Activated CD4-positive, CD25-positive, alpha-beta regulatory T cell (primary cell): ENCODE measurements at regions not wholly inside any gene's neighbourhood (a gene's known extent, or its start where the extent isn't known, plus 50 kb on each side); places are given as distances from the start of the nearest gene placed in this dataset.
"Not testable (repeated sequence)": the region's sequence is repeated elsewhere in the genome, so short reads cannot be mapped to it uniquely, and the experiment has no call there.

ENCODE experiments used
- DNase-seq, 4 experiments: peaks; one replicate each; lab custom pipeline; 2025; lab: John Stamatoyannopoulos, UW

DNA sequence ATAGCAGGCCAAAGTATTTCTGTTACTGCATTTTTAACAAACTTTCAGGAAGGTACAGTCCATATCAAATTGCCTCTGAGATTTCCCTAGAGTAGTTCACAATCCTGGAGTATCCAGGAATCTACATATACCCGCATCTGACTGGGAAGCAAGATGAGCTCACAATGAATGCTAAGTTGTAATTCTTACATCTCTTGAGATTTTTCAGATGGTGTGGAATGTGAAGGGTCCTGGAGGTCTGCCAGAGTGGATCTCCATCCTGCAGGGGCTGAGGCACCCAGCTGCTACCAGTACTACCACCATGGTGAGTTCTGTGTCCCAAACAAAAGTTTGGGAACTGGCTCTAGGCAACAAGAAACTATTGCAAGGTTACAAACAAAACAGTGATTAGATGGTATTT lies 156.7 kb upstream of the CCDC54 start:
- no peak for DNase-seq

DNA sequence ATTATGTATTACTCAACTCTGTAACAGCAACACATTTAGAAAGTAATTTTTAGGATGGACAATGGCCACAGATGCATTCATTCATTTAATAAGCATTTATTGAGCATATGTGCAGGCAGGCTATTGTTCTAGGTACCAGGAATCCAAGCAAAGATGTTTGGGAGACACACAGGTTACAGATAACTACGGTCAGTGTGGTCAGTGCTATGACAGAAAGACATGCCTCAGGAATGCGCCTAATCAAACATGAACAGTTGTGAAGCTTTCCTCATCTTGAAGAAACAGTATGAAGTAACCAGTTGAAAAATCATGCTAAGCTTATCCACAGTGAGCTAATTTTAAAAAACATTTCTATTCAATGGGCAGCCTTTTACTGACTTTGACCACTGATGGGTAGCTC lies 155.4 kb upstream of the CCDC54 start:
- DNase-seq: no peak

GRCh38 chr3:107222907-107223306 lies 154.3 kb upstream of the CCDC54 start:
- no peak for DNase-seq

GRCh38 chr3:107224026-107224596 lies 153.1 kb upstream of the CCDC54 start:
- no peak for DNase-seq

DNA sequence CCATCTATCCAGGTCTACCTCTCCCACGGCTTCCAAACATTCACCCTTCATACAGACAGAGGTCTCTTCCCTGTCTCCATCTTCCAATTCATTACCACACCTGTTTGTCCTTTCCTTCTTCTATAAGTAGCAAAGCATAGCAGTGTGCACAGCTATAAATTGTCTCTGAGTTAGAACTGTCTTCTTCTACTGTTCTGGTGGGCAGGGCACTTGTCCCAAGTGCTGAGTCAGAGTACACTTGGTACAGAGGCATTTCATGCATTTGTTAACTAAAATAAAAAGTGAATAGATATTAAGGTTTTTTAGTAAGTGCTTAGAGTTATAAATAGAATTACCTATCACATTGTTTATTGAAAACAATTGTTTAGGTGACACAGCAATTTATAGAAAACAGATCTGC lies 150.1 kb upstream of the CCDC54 start:
- DNase-seq: no peak

- not testable (repeated sequence) for DNase-seq
These were observed 143.4 kb upstream of the CCDC54 start for GRCh38 chr3:107233877-107234276.

- no peak for DNase-seq
These were observed 141.9 kb upstream of the CCDC54 start for GRCh38 chr3:107235193-107235927.

GRCh38 chr3:107235928-107236315 lies 141.3 kb upstream of the CCDC54 start:
- DNase-seq: peak in 2 of 4 experiments; percentile 3 to 6

DNA sequence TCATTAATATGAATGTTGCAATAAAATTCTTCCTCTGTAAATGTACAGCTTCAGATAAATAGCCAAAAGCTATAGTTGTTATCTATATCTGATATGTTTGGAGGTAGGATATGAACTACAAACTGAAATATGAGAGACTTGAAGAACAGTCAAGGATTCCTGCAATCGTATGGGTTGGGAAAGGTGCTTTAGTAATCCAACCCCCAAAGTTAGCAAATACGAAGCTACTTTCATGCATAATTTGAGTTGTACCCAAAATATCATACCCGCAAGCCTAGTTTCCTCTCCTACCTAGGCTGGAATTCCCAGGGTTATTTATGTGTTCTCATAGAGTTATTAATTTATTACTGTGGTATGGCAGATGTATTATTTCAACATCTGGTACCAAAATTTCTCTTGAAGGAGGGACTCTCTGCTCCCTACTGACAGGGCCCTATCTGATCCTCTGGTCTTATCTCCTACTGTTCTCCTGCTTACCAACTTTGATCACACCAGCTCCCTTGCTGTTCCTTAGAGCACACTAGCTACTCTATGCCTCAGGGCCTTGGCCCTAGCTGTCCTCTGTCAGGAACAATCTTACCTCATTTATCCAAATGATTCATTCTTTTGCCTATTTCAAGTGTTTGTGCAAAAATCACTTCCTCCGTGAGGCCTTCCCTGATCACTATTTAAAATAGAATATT lies 140.4 kb upstream of the CCDC54 start:
- no peak for DNase-seq

- no peak for DNase-seq
These were observed 138.5 kb upstream of the CCDC54 start for GRCh38 chr3:107238787-107239186.

DNA sequence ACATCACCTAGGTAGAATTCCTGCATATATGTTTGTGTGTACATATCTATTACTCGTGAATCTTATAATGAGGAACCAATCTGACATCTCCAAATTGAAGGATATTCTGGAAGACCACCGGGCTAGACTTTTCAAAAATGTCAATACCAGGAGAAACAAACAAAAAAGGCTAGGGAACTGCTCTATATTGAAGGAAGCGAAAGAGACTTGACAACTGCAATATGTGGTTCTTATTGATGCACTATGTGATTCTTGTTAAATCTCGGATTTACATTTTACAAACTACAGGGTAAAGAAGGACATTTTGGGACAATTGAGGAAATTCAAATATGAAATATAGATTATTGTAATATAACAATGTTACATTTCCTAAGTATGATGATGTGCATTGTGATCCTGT lies 137.5 kb upstream of the CCDC54 start:
- DNase-seq: no peak

GRCh38 chr3:107240183-107241091 lies 136.8 kb upstream of the CCDC54 start:
- DNase-seq: peak; percentile 18 to 56 (median 38)

DNA sequence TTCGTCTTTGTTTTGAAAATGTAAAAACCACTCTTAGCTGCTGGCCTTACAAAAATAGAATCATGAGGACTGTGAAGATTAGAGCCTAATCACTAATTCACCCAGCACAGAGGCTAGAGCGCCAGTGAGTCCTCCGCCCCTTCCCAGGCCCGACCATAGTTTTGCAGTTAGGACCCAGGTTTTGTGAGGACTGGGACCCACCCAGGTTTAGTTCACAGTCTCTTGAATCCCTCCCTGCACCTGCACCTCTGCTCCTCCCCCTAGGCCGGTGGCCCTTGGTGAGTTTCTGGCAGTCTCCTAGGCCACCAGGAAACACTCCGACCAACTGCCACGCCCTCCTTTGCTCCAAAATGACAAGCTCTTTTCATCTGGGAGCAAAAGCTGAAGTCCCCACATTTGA lies 136.0 kb upstream of the CCDC54 start:
- no peak for DNase-seq

GRCh38 chr3:107242579-107242978 lies 134.7 kb upstream of the CCDC54 start:
- no peak for DNase-seq

- no peak for DNase-seq
These were observed 130.1 kb upstream of the CCDC54 start for GRCh38 chr3:107247116-107247515.

DNA sequence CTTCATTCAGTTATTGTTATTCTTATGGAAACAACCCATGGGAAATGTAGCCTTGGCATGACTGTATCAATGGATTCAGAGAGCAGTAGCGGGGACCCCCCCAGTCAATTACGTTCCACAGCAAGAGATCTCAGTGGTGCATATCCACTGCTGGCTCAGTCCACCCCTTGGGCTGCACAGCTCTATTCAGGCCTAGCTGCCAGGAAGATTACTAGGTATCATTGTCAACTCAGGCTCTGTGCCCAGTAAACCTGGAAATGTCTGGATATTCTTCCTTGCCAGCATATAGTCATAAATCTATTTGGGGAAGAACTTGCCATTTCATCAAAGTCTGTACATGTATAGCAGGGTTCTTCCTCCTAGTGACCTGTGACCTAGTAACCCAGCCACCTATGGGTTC lies 128.1 kb upstream of the CCDC54 start:
- no peak for DNase-seq

- DNase-seq: no peak
These were observed 127.0 kb upstream of the CCDC54 start for GRCh38 chr3:107250221-107250620.

GRCh38 chr3:107251819-107252218 lies 125.4 kb upstream of the CCDC54 start:
- no peak for DNase-seq

DNA sequence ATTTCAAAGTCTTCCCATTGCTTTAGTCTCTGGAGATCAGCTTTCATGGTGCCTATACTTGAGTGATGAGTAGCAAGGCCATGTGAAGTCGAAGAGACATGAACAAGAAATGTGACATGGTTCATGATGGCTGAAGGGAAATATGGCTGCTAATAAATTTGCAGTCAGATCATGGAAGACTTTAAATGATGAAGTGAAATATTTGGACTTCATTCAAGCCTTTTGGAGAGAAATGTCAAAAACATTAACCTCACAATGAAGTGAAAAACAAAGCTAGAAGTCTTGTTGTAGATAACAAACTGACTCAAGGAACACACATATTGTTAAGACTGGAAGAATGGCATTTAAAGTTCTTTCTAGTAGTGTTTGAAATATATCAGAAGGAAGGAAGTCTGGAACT lies 120.3 kb upstream of the CCDC54 start:
- DNase-seq: no peak

DNA sequence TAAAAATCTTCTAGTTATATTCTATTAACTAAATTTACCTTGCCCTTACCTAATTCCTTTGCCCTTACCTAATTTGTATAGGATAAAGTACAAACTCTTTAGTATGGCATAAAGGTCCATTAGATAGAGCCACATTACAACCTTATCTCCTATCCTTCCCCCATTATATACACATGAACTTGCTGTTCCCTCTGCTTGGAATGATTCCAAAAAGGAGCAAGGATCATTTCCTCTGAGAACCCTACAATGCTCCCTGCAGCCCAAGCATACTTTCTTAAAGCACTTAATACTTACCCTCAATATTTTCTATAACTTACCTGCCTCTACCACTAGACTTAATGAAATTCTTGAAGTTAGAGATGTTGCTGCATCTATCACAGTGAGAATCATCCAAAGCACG lies 118.9 kb upstream of the CCDC54 start:
- no peak for DNase-seq

DNA sequence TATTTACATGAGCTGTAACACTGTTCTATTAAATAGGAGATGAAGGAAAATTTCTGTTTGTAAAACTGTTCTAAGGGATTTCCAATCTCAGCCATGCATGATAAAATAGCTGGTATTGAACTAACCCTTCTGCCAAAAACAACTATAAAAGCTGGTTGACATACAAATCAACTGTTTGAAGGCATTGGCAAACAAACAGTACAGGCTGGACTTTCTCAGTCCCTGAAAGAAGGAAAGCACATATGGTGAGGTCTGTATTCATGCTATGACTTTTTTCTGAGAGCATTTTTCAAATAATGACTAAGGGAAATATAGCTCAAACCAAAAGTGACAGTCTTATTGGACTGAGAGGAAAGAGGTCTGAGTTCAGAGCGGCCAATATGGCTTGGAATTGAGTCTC lies 117.0 kb upstream of the CCDC54 start:
- no peak for DNase-seq

GRCh38 chr3:107263269-107264021 lies 113.8 kb upstream of the CCDC54 start:
- no peak for DNase-seq
